PC-3 (cell line): ENCODE measurements at regions not wholly inside any gene's neighbourhood (a gene's known extent, or its start where the extent isn't known, plus 50 kb on each side); places are given as distances from the start of the nearest gene placed in this dataset.

Experiments
- ATAC-seq: fragments of 200-7000 bp; cut with Tn5 transposase; 2 replicates; pipeline ENCODE4 v1.9.1; 2020; ENCODE audit warnings: mild to moderate bottlenecking, moderate library complexity
- BruUV-seq: library from RNA; stranded (reverse); fragments of 400-500 nt; replicated peaks from 2 replicates; lab custom pipeline; 2021; lab: Mats Ljungman, UMichigan
- CTCF ChIA-PET: fragments of 300-600 bp; sonication (Branson Sonifier 250); formaldehyde crosslinking; loops from one replicate; lab custom pipeline; 2022; ENCODE audit warnings: antibody characterized with exemption; lab: Charles Lee
- POLR2A ChIA-PET: fragments of 300-600 bp; sonication (Branson Sonifier 250); formaldehyde crosslinking; loops from one replicate; lab custom pipeline; 2022; ENCODE audit warnings: antibody characterized with exemption; ENCODE audit not compliant: unreplicated experiment; lab: Charles Lee
- DNase-seq: peaks from one replicate; pipeline ENCODE4 v3.0.0-alpha.2; 2015
- H2AFZ ChIP-seq: fragments of 300-600 bp; sonication (generic); 2 replicates; pipeline ENCODE4 v1.6.0; 2016; ENCODE audit warnings: antibody characterized with exemption, low read length
- H3F3A ChIP-seq: fragments of 300-600 bp; sonication (generic); one replicate; pipeline ENCODE4 v1.6.0; 2017; ENCODE audit warnings: antibody characterized with exemption, low read length, control low read depth, mild to moderate bottlenecking; ENCODE audit not compliant: unreplicated experiment
- H3K27ac ChIP-seq: fragments of 300-600 bp; sonication (generic); 2 replicates; pipeline ENCODE4 v1.5.1; 2016; ENCODE audit warnings: mild to moderate bottlenecking, low read length
- H3K27me3 ChIP-seq: fragments of 300-600 bp; sonication (generic); 2 replicates; pipeline ENCODE4 v1.6.1; 2016; ENCODE audit warnings: low read length, mixed read lengths
- H3K36me3 ChIP-seq: fragments of 300-600 bp; sonication (generic); 2 replicates; pipeline ENCODE4 v1.6.1; 2016; ENCODE audit warnings: low read depth, mixed run types, low read length, mixed read lengths
- H3K4me1 ChIP-seq: fragments of 300-600 bp; sonication (generic); 2 replicates; pipeline ENCODE4 v1.5.1; 2016; ENCODE audit warnings: low read length; ENCODE audit not compliant: insufficient read depth
- H3K4me2 ChIP-seq: fragments of 300-600 bp; sonication (generic); 2 replicates; pipeline ENCODE4 v1.6.0; 2016; ENCODE audit warnings: low read length
- H3K4me3 ChIP-seq: fragments of 300-600 bp; sonication (generic); 2 replicates; pipeline ENCODE4 v1.5.1; 2016; ENCODE audit warnings: mild to moderate bottlenecking, low read length, mixed read lengths
- H3K79me2 ChIP-seq: fragments of 300-600 bp; sonication (generic); 2 replicates; pipeline ENCODE4 v1.6.1; 2017; ENCODE audit warnings: low read length, mixed read lengths
- H3K9ac ChIP-seq: fragments of 300-600 bp; sonication (generic); 2 replicates; pipeline ENCODE4 v1.6.0; 2016; ENCODE audit warnings: mild to moderate bottlenecking, low read length
- H3K9me2 ChIP-seq: fragments of 300-600 bp; sonication (generic); replicated peaks from 2 replicates; pipeline ENCODE4 v1.6.1; 2016; ENCODE audit warnings: mixed run types, low read length, mixed read lengths
- H3K9me3 ChIP-seq: fragments of 300-600 bp; sonication (generic); 2 replicates; pipeline ENCODE4 v1.6.1; 2016; ENCODE audit warnings: low read length, mixed read lengths
- H4K20me1 ChIP-seq: fragments of 300-600 bp; sonication (generic); 2 replicates; pipeline ENCODE4 v1.6.1; 2016; ENCODE audit warnings: low read length, mixed read lengths
- CTCF ChIP-seq: fragments of 300-600 bp; sonication (generic); conservative IDR thresholded peaks from 2 replicates; pipeline ENCODE4 v1.5.1; 2017; ENCODE audit warnings: antibody characterized with exemption, low read depth, mild to moderate bottlenecking, low read length
- EZH2 ChIP-seq: fragments of 300-600 bp; sonication (generic); IDR thresholded peaks from one replicate; pipeline ENCODE4 v1.6.1; 2017; ENCODE audit warnings: antibody characterized with exemption, mild to moderate bottlenecking, low read length; ENCODE audit not compliant: unreplicated experiment
- EZH2phosphoT487 ChIP-seq: fragments of 300-600 bp; sonication (generic); IDR thresholded peaks from 2 replicates; pipeline ENCODE4 v1.6.1; 2018; ENCODE audit warnings: mild to moderate bottlenecking, antibody characterized with exemption, low read length, borderline replicate concordance
- intact Hi-C: fragments of 100-400 bp; cut with micrococcal nuclease; formaldehyde crosslinking; loops from 2 replicates; pipeline ENCODE4 v1.9.0; 2023

- H3F3A ChIP-seq = no peaks in the 10 kb centered on the region
- BruUV-seq = no TSS peak
- peak overlapping the region; percentile 82 for H3K4me2 ChIP-seq
- H3K79me2 ChIP-seq = peaks cover 36% of the 10 kb centered on the region
- 0 out of 2 replicates have a peak, but pooled peaks cover 4% of the 10 kb centered on the region for H4K20me1 ChIP-seq
- H3K9me3 ChIP-seq = no peaks in the 10 kb centered on the region
- no peaks in the 10 kb centered on the region for H3K27me3 ChIP-seq
- peaks cover 6% of the 10 kb centered on the region for H3K4me1 ChIP-seq
- DNase-seq = peak; percentile 84
- H3K27ac ChIP-seq = peak overlapping the region; percentile 8; the same call in 1 of the 2 replicates
- CTCF ChIA-PET = no interaction called here
- H3K9ac ChIP-seq = peak overlapping the region; percentile 71
- H3K36me3 ChIP-seq = no peaks in the 10 kb centered on the region
- H3K4me3 ChIP-seq = peak overlapping the region; percentile 87
- no peaks in the 10 kb centered on the region for H3K9me2 ChIP-seq
- TF ChIP-seq CTCF (0 out of 2 replicates have a peak, but pooled peaks have one; percentile 11), EZH2phosphoT487 (no peak), EZH2 (no peak)
- POLR2A ChIA-PET = interaction anchor here (0.6 kb wide), 2 partner anchors 28 to 59 kb away, joined by 3 read pairs; no protein-coding TSS in a partner anchor
- peak; percentile 75 for ATAC-seq
- peak overlapping the region; percentile 87 for H2AFZ ChIP-seq
- intact Hi-C loops = loop anchor here (1.0 to 10.0 kb wide), 2 partner anchors 20 to 1653 kb away; partner anchors contain the start of gene RAP2A
Observed at GRCh38 chr13:99087098-99087953, 109.5 kb upstream of the DOCK9 start.

GRCh38 chr13:99087954-99088491, 110.2 kb upstream of the DOCK9 start:
- no peaks in the 10 kb centered on the region for H3K9me2 ChIP-seq
- CTCF ChIA-PET = no interaction called here
- no peaks in the 10 kb centered on the region for H3K27me3 ChIP-seq
- peaks cover 30% of the 10 kb centered on the region for H3K79me2 ChIP-seq
- H3K4me3 ChIP-seq = peak overlapping the region; percentile 87
- no peaks in the 10 kb centered on the region for H3K36me3 ChIP-seq
- TSS peak; percentile 76 for BruUV-seq
- H4K20me1 ChIP-seq = 0 out of 2 replicates have a peak, but pooled peaks cover 4% of the 10 kb centered on the region
- peak overlapping the region; percentile 71 for H3K9ac ChIP-seq
- no peaks in the 10 kb centered on the region for H3K9me3 ChIP-seq
- peak overlapping the region; percentile 82 for H3K4me2 ChIP-seq
- DNase-seq (peak; percentile 28), ATAC-seq (peak; percentile 45)
- TF ChIP-seq EZH2 = no peak
- TF ChIP-seq EZH2phosphoT487 = no peak
- no peak for TF ChIP-seq CTCF
- peaks cover 6% of the 10 kb centered on the region for H3K4me1 ChIP-seq
- no peaks in the 10 kb centered on the region for H3F3A ChIP-seq
- peak overlapping the region; percentile 2; the same call in 1 of the 2 replicates for H3K27ac ChIP-seq
- POLR2A ChIA-PET = interaction anchor here (0.5 to 0.7 kb wide), 3 partner anchors 27 to 1026 kb away, joined by 3 to 8 read pairs (median 5); no protein-coding TSS in a partner anchor
- intact Hi-C loops = loop anchor here (1.0 to 10.0 kb wide), 2 partner anchors 21 to 1653 kb away; partner anchors contain the start of gene RAP2A
- peak overlapping the region; percentile 87 for H2AFZ ChIP-seq
